ENCODE measurements at regions not wholly inside any gene's neighbourhood (a gene's known extent, or its start where the extent isn't known, plus 50 kb on each side); places are given as distances from the start of the nearest gene placed in this dataset.

DNA sequence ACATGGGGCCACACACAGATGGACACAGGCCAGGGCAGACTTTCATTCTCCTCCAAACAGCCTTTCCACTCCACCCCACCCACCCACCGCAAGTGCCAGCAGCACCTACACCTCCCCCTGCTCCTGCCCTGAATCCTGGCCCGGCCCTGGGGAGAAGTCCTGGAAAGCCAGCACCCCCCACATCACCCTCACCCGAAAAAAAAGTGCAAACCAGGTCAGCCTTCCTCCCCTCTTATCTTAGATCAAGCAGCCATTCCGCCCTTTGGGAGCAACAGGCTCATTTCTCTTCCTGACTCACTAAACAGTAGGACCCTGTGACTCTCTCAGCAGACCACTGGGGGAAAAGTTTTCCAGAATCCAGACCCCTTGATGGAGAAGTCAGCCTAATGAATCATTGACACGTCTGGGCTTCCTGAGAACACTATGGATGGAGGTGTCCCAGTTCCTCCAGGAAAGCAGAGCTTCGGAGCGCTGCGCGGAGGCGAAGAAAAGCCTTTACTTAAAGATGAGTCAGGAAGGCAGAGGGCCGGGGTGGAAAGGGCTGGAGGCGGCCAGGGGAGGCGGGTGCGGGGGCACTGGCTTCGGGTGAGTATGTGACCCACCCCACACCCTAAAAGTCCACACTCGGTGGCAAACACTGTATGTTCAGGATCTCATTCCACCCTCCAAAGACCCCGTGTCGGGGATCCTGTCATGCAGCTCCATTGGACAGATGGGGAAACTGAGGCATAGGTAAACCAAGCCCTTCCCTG lies 588.7 kb downstream of the MATN1 start:
- TF ChIP-seq CTCF (IDR thresholded peaks at IDR 0.05), result no peak
- no peak for TF ChIP-seq POLR2A (IDR thresholded peaks at IDR 0.05)
